Activated CD8-positive, alpha-beta memory T cell treated with anti-CD3 and anti-CD28 coated beads for 1 hour (primary cell): ENCODE measurements at regions not wholly inside any gene's neighbourhood (a gene's known extent, or its start where the extent isn't known, plus 50 kb on each side); places are given as distances from the start of the nearest gene placed in this dataset.
"Not testable (repeated sequence)": the region's sequence is repeated elsewhere in the genome, so short reads cannot be mapped to it uniquely, and the experiment has no call there.

Source experiments
- DNase-seq, 2 donors: peaks; one replicate each; pipeline ENCODE4 v3.0.0-alpha.2; 2020; ENCODE audit warnings: low read depth in 1 of 2; ENCODE audit errors: extremely low read depth in 1 of 2

DNA sequence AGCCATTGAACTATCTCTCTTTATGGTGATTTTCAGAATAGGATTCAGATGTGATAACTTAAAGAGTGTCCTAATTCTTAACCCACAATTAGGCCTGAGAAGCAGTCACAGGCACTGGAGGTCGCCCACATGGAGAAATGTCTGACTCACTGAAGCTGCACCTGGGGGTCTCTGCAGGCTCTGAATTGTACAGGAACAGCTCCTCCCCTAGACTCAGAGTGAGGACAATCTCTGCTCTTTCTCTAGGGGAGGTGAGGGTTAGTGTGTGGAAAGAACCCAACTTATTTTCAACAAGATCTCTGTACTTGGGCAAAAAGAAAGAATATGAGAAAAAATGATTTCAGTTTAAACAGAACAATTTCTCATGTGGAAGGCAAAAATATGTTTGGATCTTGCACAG is 1124.6 kb downstream of the TMEM121 start:
- no peak for DNase-seq

DNA sequence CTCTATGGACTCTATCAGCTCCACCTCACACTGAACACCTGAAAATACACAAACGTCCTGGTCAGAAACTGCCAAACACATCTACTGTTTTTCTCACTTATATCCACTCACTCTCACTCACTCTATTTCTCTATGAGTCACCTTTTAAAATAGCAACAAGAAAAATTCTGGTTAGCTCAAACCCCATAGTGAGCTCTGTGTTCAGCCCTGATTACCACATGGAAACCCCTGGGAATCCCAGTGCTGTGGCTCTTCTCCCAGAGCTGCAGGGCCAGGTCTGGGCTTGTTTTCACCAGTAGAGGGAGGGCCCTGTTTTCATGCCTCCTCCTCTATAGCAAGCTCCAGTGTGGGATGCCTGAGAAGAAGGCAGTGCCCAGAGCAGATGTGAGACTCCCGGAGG is 1126.1 kb downstream of the TMEM121 start:
- no peak for DNase-seq

DNA sequence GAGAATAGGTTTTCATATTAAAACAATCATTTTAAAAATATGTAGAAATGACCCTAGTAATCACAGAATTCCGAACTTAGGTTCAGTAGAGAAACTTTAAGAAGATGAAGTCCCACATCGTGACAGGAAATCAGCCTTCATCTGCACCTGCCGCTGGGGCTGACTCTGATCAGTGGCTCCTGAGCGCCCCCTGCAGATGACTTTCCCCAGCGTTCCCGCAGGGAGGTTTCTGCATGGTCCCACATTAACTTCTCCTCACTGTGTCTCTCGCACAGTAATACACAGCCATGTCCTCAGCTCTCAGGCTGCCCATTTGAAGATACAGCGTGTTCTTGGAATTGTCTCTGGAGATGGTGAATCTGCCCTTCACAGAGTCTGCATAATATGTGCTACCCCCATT is 1131.1 kb downstream of the TMEM121 start:
- DNase-seq = peak in 1 of 2 donors; percentile 25

DNA sequence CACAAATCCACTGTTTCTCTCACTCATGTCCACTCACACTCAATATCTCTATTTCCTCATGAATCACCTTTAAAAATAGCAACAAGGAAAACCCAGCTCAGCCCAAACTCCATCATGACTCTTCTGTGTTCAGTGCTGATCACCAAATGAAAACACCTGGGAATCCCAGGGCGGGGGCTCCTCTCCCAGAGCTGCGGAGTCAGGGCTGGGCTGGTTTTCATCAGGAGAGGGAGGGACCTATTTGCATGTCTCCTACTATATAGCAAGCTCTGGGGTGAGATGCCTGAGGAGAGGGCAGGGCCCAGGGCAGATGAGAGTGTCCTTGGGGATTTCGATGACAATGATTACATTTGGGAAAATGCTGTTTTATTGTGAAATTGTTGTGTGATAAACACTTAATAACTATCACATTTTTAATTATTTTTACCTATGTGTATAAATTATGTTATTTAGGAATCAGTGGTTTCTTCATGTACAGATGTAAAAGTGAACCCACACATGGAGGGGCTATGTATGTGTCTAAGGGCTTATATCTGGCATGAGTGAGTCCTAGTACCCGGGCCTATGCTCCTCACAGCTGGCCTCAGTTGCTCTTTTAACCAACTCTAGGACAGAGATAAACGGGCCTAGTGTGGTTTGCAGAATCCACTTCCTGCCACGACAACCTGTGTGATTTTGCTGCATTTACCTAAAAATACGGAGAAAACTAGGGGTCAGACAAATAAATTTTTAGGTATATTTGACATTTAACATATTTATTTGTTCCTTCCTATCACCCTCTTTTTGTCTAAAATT is 1131.9 kb downstream of the TMEM121 start:
- not testable (repeated sequence) for DNase-seq

DNA sequence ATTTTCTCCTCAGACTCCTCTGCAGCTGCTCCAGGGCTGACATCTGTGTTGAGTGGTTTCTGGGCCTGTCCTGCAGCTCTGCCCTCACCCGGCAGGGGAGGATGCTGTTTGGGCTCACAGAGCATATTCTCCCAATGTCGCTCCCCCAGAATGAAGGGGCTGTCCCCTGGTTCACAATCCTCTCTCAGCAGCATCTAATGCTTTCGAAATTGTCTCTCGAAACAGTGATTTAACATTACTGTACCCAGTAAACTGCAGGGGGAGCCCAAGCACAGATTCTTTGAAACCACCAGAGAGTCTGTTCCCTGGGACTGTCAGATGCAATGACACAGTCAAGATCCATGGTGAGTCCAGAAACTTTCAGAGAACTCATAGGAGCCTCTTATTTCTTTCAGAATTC is 1135.2 kb downstream of the TMEM121 start:
- peak in 1 of 2 donors; percentile 14 for DNase-seq

DNA sequence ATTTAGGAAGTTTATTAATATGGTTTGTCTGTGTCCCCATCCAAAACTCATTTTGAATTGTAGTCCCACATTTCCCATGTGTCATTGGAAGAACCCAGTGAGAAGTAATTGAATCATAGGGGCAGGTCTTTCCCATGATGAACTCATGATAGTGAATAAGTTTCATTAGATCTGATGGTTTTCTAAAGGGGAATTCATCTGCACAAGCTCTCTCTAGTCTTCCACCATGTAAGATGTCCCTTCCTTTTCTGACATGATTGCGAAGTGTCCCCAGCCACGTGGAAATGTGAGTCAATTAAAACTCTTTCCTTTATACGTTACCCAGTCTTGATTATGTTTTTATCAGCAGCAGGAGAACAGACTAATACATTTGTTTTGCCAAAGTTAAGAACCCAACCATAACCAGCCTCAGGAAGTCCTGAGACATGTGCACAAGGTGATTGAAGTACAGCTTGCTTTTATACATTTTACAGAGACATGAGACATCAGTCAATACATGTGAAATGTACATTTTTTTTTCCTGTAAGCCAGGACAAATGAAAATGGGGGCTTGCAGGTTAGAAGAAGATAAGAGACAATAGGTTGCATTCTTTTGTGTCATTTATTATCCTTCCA is 1136.7 kb downstream of the TMEM121 start:
- DNase-seq = no peak

DNA sequence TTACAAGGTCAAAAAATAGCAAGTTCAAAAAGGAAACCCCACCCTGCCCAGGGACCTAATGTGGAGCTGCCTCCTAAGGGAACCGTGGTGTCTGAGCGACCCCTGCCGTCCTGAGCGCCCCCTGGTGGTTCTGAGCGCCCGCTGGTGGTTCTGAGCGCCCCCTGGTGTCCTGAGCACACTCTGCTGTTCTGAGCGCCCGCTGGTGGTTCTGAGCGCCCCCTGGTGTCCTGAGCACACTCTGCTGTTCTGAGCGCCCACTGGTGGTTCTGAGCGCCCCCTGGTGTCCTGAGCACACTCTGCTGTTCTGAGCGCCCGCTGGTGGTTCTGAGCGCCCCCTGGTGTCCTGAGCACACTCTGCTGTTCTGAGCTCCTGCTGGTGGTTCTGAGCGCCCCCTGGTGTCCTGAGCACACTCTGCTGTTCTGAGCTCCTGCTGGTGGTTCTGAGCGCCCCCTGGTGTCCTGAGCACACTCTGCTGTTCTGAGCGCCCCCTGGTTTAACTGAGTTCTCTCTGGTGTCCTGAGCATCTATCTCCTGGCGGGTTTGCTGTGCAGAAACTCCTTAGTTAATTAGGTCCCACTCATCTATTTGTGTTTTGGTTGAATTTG is 1137.5 kb downstream of the TMEM121 start:
- peak in 1 of 2 donors; percentile 5 for DNase-seq

DNA sequence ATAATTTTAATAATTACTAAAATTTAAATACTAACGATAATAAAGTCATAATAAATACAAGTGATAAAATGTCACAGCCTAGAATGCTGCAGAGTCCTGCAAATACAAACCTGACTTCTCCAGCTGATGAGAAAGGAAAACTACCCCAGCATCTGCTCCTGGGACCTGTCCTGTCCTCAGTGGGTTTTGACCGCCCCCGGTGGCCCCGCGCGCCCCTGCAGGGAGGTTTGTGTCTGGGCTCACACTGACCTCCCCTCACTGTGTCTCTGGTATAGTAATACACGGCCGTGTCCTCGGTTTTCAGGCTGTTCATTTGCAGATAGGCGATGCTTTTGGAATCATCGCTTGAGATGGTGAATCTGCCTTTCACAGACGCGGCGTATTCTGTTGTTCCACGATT is 1139.4 kb downstream of the TMEM121 start:
- DNase-seq = no peak

DNA sequence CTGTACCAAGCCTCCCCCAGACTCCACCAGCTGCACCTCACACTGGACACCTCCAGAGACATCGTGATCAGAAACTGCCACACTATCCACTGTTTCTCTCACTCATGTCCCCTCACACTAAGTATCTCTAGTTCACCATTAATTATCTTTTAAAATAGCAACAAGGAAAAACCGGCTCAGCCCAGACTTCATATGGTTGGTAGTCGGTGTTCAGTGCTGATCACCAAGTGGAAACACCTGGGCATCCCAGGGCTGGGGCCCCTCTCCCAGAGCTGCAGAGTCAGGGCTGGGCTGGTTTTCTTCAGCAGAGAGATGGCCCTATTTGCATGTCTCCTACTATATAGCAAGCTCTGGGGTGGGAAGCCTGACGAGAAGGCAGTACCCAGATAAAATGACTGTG is 1140.0 kb downstream of the TMEM121 start:
- DNase-seq = no peak

DNA sequence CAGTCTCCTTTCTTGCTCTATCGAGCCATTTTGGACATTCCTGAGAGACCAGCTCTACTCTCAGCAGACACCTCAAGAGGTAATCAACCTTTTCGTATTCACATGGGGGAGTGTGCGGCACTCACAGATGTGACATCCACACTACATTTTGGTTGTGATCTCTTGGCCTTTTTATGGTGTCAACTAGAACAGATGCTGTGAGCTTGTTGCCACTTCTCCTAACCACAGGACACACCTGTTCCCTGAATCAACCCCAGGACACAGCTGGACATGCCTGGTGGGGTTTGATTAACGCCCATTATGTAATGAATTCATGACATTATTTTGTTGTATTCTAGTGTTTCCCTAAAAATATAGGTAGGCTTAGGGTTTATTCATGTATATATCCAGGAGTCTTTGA is 1143.6 kb downstream of the TMEM121 start:
- DNase-seq = no peak

DNA sequence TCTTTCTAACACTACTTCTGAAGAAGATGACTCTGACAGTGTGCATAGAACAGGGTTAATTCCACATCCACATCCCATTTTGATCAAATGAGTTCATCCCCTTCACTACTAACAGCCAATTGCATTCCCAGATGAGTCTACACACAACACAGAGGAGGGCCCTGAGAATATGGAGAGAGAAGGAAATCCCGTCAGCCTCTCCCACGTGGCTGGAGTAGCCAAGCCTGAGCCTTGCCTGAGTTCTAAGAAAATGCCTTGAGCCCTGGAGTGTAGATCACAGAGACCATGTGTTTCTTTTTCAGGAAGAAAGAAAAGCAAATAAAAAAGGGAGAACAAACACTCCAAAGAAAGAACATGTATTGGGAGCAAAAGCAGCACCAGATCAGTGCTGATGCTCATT is 1147.7 kb downstream of the TMEM121 start:
- DNase-seq = not testable (repeated sequence)

DNA sequence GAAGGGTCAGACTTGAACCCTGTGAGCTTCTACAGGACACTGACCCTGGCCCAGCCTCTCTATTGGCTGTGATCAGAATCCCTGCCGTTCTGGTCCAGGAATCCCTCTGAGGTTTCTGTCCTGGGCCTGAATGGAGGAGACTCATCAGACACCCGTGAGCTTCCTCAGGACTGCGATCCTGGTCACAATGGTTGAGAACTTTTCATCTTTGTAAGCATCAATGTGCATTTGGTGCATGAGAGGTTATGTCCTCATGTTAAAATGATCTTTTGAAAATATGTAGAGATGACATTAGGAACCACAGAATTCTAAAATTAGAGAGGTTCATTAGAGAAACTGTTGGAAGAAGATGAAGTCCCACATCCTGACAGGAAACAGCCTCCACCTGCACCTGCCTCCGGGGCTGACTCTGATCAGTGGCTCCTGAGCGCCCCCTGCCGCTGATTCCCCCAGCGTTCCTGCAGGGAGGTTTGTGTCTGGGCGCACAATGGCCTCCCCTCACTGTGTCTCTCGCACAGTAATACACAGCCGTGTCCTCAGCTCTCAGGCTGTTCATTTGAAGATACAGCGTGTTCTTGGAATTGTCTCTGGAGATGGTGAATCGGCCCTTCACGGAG is 1148.2 kb downstream of the TMEM121 start:
- DNase-seq = peak in 1 of 2 donors; percentile 10

DNA sequence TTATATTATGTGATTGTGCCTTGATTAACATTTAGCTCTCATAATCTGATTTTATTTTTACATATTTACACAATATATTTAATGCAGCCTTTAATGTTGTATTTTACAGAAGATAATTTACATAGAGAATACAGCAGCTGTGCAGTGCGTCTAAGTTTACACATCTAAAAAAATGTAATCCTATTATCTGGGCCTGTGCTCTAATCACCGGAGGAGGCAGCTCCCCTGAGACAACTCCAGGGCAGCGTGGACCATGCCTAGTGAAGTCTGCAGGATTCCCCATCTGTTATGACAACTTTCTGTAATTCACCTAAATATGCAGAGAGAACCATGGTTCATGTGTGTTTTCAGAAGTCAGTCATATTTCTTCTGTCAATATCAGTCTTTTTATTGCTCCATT is 1149.3 kb downstream of the TMEM121 start:
- not testable (repeated sequence) for DNase-seq

DNA sequence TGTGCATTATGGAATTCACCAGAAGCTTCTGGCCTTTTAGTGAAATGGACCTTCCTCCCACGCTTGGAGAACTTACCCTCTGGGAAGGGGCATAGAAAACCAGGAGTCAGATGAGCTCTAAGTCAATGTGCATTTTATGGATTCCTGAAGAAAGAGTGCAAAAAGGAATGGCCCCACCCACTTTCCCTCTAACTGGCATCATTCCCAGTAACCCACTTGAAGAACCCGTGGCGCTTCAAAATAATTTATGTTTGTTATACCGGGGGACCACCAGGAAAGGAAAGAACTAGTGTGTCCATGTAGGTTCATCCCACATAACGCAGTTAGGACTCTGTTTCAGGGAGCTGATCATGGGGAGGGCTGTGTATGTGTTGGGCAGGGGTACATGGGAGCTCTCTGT is 1153.4 kb downstream of the TMEM121 start:
- DNase-seq = no peak

DNA sequence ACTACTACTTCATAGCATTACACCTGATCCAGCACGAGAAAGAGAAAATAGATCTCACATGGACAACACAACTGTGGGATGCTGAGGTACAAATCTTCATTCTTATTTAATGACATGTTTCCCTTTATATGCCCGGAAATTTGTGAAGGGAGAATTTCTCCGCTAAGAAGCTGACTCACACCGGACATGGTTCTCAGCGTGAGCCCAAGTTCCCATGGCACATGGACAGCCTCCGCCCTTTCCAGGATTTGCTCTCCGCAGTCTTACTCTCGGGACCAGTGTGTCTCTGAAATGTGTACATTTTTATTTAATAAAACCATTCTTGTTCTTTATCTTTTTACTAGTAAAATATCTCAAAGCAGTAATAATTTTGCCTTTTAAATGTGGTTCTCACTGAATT is 1154.8 kb downstream of the TMEM121 start:
- no peak for DNase-seq

DNA sequence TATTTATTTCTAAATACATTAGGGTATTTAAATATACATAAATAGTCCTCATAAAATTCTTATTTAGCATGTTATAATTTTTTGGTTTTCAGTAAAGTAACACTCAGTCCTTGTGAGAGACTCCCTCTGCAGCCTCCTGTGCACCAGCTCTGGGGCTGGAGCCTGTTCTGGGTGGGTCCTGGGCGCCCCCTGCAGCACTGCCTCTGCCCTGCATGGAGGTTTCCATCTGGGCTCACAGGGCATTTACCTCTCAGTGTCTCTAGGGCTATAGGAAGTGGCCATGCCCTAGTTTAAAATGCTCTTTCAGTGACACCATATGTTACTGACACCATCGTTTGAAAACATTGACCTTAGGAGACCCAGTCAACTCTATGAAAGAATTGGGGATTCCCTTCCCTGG is 1155.2 kb downstream of the TMEM121 start:
- DNase-seq = no peak

DNA sequence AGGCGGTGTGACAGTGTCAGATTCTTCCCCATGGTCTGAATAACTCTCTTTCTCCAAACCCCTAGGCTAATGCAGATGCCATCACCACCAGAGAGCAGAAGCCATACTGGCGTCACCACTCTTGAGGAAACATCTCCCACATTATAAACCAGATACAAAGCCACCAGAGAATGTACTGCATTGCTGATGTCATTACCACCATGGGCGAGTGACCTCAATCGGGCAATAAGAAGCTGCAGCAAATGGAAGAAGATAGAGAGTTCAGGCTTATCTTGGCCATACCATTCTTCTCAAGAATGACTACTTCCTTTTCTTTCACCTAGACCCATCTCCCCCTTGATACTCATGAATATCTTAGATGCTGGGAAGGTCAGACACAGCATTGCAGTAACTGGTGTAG is 1157.2 kb downstream of the TMEM121 start:
- no peak for DNase-seq

DNA sequence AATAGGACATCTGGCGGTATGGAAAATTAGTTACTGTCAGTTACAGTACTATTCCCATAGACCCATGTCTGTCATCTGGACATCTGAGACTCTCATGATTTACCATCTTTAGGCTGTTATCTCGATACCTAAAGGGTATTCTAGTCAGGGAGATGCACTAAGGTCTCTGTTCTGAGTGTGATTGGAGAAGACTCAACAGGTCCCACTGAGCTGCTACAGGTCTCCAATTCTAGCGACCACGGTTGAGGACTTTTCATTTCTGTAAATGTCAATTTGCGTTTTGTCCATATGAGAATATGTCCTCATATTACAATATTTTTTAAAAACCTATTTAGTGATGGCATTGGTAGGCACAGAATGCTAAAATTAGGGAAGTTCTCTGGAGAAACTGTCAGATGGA is 1160.2 kb downstream of the TMEM121 start:
- DNase-seq = no peak

DNA sequence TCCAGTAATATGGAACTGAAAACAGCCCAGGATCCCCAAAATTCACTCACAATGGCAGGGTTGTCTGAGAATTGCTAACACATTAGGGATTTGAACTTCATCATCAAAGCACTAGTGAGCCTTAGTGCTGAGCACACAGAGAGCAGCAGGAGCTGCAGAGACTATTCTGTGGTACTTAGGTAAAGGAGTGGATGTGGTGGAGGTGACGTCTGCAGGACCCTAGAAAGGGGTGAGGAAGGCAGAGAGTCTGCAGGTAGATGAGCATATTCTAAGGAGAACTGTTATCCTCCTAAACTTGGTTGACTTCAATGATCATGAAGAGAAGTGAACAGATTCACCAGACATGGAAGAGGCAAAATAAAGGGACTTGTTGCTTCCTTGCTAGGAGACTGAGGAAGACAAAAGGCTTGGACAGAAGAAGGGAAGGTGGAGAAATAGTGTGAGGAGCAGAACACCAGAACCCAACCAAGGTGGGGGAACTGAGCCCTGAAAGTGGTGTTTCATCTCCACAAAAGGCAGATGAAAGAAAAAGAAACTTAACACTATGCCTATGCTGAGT is 1164.0 kb downstream of the TMEM121 start:
- DNase-seq = no peak

DNA sequence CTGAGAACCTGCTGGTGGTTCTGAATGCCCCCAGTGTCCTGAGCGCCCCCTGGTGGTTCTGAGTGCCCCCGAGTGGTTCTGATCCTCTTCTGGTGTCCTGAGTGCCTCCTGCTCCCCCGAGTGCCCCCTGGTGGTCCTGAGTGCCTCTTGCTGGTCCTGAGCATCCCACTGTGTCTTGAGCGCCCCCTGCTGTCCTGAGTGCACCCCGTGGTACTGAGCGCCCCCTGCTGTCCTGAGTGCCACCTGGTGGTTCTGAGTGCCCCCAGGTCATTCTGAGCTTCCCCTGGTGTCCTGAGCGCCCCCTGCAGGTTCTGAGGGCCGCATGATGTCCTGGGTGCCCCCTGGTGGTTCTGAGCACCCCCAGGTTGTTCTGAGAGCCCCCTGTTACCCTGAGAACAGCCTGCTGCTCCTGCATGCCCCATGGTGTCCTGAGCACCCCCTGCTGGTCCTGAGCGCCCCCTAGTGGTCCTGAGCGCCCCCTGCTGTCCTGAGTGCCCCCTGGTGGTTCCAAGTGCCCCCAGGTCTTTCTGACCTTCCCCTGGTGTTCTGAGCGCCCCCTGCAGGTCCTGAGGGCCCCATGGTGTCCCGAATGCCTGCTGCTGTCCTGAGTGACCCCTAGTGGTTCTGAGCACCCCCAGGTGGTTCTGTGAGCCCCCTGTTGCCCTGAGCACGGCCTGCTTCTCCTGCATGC is 1165.4 kb downstream of the TMEM121 start:
- DNase-seq = peak in 1 of 2 donors; percentile 27
